Erythroblast (primary cell): ENCODE measurements at regions not wholly inside any gene's neighbourhood (a gene's known extent, or its start where the extent isn't known, plus 50 kb on each side); places are given as distances from the start of the nearest gene placed in this dataset.

ENCODE experiments used
- GATA1 ChIP-seq: IDR thresholded peaks from 2 replicates; pipeline ENCODE4 v1.6.1; 2011; ENCODE audit warnings: low read depth, mild to moderate bottlenecking, control low read depth, low read length, moderate library complexity
- POLR2A ChIP-seq: IDR thresholded peaks from 2 replicates; pipeline ENCODE4 v1.6.1; 2011; ENCODE audit warnings: mild to moderate bottlenecking, low read length

DNA sequence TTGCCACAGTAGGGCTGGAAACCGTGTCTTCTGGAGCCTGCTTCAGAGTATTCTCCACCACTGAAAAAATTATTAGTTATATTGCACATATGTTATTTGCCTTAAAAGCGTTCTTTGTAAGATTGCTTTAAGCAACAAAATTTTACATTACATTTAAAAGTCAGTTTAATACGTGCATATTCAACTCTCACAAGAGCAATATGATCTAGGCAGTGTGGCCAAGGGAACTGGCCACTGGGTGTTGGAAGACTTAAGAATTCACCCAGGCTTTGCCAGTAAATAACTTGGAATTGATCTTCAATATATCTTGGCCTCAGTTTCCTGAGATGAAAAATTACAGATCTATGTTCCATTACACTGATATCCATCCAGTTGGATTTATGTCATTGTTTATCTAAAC, 694.4 kb downstream of the EFNA5 start:
- TF ChIP-seq POLR2A: no peak
- no peak for TF ChIP-seq GATA1
